Stimulated activated naive CD8-positive, alpha-beta T cell treated with anti-CD3 and anti-CD28 coated beads, Interleukin-15, amount 100 ng/mL, for 72 hours (primary cell): ENCODE measurements at regions not wholly inside any gene's neighbourhood (a gene's known extent, or its start where the extent isn't known, plus 50 kb on each side); places are given as distances from the start of the nearest gene placed in this dataset.

ENCODE experiments used
- ATAC-seq: fragments of 150-1000 bp; cut with Tn5 transposase; 2 replicates; pipeline ENCODE4 v1.10.0; 2021; ENCODE audit warnings: mild to moderate bottlenecking, moderate library complexity
- DNase-seq, 2 donors: peaks; one replicate each; pipeline ENCODE4 v3.0.0; 2021 to 2022
- H3K27ac Mint-ChIP-seq, 2 donors: one replicate each; pipeline ENCODE4 v1.8.0; 2022; ENCODE audit warnings: mild to moderate bottlenecking in 2 of 2, mixed read lengths in 2 of 2, moderate library complexity in 2 of 2
- H3K27me3 Mint-ChIP-seq: one replicate; pipeline ENCODE4 v1.8.0; 2022; ENCODE audit warnings: mixed read lengths
- H3K4me1 Mint-ChIP-seq: one replicate; pipeline ENCODE4 v1.8.0; 2022; ENCODE audit warnings: mild to moderate bottlenecking, mixed read lengths
- H3K4me3 Mint-ChIP-seq, 2 donors: one replicate each; pipeline ENCODE4 v1.8.0; 2022; ENCODE audit warnings: mild to moderate bottlenecking in 2 of 2, mixed read lengths in 2 of 2, moderate library complexity in 1 of 2
- H3K9me3 Mint-ChIP-seq, 2 donors: one replicate each; pipeline ENCODE4 v1.8.0; 2022; ENCODE audit warnings: mixed read lengths in 2 of 2

DNA sequence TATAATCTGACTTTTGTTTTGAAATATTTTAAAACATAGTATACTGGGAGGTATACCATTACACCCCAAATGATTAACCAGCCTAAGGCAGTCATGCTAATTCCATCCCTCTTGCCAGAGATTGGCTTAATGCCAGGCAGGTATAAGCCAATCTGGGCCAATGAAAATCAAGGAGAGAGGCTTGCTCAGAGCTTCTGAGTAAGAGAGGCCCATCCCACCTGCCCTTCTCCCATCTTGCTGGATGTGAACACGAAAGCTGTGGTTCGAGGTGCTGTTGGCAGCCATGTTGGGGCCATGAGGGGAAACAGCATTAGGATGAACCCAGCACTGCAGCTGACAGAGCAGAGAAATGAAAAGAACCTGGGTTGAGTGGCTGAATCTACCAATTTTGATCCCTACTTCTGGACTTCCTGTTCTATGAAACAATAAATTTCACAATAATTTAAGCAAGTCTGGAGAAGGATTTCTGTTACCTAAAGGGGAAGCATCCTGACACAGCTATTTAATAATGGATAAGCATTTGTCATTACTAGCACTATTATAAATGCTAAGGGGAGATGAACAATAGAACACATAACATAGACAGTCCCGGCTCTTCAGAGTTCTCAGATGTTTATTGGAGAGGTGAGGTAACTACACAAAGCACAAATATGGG, 152.3 kb downstream of the CDC5L start:
- no peaks in the 10 kb centered on the region for H3K9me3 Mint-ChIP-seq
- no peak overlapping the region for H3K27ac Mint-ChIP-seq
- ATAC-seq: no peak
- no peak for DNase-seq
- H3K27me3 Mint-ChIP-seq: peaks cover 20% of the 10 kb centered on the region
- H3K4me1 Mint-ChIP-seq: no peaks in the 10 kb centered on the region
- H3K4me3 Mint-ChIP-seq: no peak overlapping the region

DNA sequence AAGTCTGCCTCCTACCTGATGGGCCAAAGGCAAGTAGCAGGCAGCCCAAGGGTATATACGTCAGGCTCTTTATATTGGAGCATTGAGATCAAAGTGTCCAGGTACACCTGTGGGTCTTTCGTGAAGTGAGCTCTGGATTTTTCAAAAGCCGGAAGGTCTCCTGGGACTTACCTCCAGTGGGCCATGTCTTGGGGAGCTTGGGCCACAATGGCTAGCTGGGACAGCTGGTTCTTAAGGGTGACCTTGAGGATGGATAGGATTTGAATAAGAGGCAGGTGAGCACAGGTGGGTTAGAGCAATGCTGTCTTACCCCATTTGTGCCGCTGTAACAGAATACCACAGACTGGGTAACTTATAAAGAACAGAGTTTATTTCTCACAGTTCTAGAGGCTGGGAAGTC, 153.4 kb downstream of the CDC5L start:
- no peak overlapping the region for H3K4me3 Mint-ChIP-seq
- H3K4me1 Mint-ChIP-seq: no peaks in the 10 kb centered on the region
- no peak for DNase-seq
- H3K27me3 Mint-ChIP-seq: peaks cover 20% of the 10 kb centered on the region
- H3K9me3 Mint-ChIP-seq: no peaks in the 10 kb centered on the region
- no peak overlapping the region for H3K27ac Mint-ChIP-seq
- ATAC-seq: no peak

DNA sequence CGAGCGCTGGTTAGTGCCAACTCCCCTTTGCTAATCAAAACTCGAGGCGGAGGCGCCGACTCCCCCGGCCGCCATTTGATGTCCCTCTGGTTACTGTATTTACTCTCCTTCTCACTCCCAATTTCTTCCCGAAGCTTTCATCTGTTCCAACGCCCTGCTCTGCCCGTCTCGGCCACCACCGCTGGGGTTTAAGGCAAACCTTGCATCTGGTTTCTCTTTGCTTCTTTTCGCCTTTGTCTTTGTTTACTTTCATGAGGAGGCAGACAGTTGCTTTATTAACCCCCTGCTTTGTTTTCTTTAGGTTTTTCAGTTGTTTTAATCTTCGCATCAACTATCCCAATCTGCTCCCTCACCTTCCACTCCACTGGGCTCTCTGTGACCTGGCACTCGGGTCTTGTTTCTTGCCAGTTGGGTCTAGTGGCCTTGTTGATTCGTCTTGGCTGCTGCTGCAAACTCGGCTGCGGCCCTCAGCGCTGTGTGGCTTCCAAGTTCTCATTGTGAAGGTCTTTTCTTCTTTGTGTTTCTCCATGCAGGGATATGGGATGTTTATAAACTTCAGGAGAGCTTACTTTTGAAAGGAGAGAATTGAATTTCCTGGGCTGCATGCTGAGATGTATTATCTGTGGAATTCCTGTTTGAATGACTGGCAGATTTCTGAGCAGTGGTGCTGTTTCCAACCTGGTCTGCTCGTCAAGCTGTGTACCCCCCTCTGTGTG, 155.1 kb downstream of the CDC5L start:
- Mint-ChIP-seq H3K9me3 (no peaks in the 10 kb centered on the region), H3K27me3 (peaks cover 20% of the 10 kb centered on the region), H3K4me1 (no peaks in the 10 kb centered on the region), H3K4me3 (no peak overlapping the region), H3K27ac (no peak overlapping the region)
- ATAC-seq (no peak), DNase-seq (no peak)

DNA sequence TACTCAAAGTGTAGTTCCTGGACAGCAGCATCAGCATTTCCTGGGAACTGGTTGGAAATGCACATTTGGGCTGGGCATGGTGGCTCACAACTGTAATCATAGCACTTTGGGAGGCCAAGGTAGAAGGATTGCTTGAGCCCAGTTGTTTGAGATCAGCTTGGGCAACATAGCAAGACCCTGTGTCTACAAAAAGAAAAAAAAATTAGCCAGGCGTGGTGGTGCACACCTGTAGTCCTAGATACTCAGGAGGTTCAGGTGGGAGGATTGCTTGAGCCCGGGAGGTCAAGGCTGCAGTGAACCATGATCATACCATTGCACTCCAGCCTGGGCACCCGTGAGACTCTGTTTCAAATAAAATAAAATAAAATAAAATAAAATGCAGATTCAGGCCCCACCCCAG, 156.2 kb downstream of the CDC5L start:
- H3K27me3 Mint-ChIP-seq: peaks cover 20% of the 10 kb centered on the region
- H3K9me3 Mint-ChIP-seq: no peaks in the 10 kb centered on the region
- DNase-seq (no peak), ATAC-seq (no peak)
- H3K4me3 Mint-ChIP-seq: no peak overlapping the region
- no peaks in the 10 kb centered on the region for H3K4me1 Mint-ChIP-seq
- H3K27ac Mint-ChIP-seq: no peak overlapping the region

DNA sequence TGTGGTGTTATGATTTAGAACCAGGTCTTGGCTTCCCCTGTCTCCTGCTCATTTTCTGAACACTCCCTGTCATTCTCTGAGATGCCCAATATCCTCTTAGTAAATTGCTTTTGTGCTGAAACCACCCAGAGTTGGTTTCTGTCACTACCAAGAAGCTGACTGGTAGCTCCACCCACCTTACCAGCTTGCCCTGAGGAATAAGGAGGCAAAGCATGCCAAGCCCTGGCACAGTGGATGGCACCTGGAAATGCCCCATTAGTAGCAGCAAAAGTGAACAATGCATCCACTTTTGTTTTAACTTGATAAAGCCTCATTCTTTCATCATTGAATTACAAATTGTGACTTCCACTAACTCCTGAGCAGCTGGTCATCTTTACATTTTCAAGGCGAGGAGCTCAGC, 157.7 kb downstream of the CDC5L start:
- no peak for ATAC-seq
- H3K9me3 Mint-ChIP-seq: no peaks in the 10 kb centered on the region
- no peak overlapping the region for H3K27ac Mint-ChIP-seq
- H3K27me3 Mint-ChIP-seq: peaks cover 20% of the 10 kb centered on the region
- no peak for DNase-seq
- no peaks in the 10 kb centered on the region for H3K4me1 Mint-ChIP-seq
- no peak overlapping the region for H3K4me3 Mint-ChIP-seq

DNA sequence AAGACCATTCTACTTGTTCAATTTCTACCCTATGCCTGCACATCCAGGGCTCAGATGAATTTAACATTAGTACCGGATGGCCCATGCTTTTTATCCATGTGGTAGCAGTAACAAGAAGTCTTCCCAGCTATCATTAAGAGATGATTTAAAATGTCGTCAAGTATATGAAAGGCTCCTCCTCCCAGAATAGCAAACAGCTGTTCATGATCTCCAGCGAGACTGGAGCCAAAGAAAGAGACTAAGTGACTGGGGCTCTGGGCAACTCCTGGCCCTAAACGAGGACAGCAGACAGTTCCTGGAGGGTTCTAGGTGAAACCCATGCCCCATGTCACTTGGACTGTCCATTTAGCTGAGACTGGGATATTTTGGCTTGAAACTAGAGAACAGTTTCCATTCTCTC, 160.8 kb downstream of the CDC5L start:
- H3K27ac Mint-ChIP-seq: no peak overlapping the region
- ATAC-seq: no peak
- no peaks in the 10 kb centered on the region for H3K9me3 Mint-ChIP-seq
- H3K27me3 Mint-ChIP-seq: peaks cover 7% of the 10 kb centered on the region
- DNase-seq: no peak
- H3K4me1 Mint-ChIP-seq: no peaks in the 10 kb centered on the region
- H3K4me3 Mint-ChIP-seq: no peak overlapping the region

DNA sequence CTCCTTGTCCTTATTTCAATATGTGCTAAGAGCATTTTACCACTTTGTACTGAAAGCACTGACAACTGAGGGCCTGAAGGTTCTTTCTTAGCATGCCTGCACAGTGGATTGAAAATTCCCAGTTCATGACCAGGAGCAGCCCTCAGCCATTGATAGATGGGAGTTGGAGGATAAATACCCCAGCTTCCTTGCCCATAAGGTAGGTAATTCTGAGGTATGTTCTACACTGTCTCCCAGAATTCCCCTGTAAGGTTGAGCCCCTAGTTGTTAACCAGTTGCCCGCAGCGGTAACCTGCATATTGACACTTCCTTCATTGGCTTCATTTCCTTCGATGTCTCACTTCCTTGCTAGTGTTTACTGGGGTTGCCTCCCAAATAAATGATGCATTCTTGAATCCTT, 162.0 kb downstream of the CDC5L start:
- Mint-ChIP-seq H3K27me3 (peaks cover 9% of the 10 kb centered on the region), H3K4me1 (no peaks in the 10 kb centered on the region)
- ATAC-seq: no peak

DNA sequence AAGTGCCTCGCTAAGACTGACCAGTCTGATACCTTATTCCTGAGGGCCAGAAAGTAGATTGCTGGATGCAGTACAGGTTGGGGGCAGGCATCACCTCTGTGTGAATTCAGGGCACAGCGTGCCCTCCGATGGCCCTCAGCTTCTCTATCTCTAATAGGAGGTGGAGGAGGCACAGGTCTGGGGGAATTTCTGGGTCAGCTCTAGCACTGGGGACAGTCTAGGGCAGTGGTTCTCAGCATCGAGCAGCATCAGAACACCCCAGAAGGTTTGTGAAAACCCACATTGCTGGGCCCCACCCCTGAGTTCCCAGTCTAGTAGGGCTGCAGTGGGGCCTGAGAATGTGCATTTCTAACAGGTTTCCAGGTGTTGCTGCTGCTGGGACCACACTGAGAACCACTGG, 166.7 kb downstream of the CDC5L start:
- Mint-ChIP-seq H3K27ac (no peak overlapping the region), H3K9me3 (no peaks in the 10 kb centered on the region), H3K4me3 (no peak overlapping the region), H3K4me1 (no peaks in the 10 kb centered on the region), H3K27me3 (peaks cover 30% of the 10 kb centered on the region)
- no peak for ATAC-seq
- DNase-seq: no peak

More for the DNA sequence above, 162.0 kb downstream of the CDC5L start:
- Mint-ChIP-seq H3K27ac (no peak overlapping the region), H3K4me3 (no peak overlapping the region), H3K9me3 (no peaks in the 10 kb centered on the region)
- no peak for DNase-seq

DNA sequence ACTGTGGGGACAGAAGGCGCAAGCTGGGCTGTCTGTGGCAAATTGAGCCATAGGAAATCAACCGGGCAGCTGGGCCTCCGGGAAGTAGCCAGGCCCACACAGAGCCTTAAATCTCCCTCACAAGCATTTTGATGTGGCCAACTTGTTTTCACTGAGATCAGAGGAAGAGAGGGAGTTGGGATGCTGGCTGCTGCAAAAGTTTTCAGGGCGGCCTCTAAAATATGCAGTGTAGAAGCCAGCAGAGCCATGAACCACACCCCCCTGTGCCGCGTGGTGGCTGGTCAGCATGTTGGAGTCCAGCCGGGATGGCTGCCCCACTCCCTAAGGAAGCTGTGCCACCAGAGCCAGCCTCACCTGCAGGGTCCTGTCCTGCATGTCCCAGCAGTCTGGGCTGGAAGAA, 167.4 kb downstream of the CDC5L start:
- ATAC-seq (no peak), DNase-seq (no peak)
- Mint-ChIP-seq H3K4me1 (no peaks in the 10 kb centered on the region), H3K27me3 (peaks cover 34% of the 10 kb centered on the region), H3K27ac (no peak overlapping the region), H3K4me3 (no peak overlapping the region), H3K9me3 (no peaks in the 10 kb centered on the region)

DNA sequence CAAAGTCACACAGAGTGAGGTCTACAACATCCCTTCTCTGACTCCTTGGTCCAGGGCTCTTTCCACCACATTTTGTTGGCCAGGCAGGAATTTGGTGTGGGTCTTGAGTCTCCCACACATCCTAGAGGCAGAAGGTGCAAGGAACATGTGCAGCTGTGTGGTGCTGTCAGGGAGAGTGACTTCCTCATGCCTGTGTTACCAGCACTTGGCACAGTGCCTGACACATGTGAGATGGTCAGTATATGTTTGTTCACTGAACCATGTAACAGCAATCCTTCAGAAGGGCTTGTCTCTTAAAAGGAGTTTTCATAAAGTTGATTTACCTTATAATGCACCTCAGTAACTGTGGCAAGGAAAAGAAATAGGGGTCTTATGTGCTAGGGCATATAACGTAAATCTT, 168.5 kb downstream of the CDC5L start:
- peaks cover 1% of the 10 kb centered on the region for H3K4me1 Mint-ChIP-seq
- no peak overlapping the region for H3K4me3 Mint-ChIP-seq
- DNase-seq: no peak
- H3K27me3 Mint-ChIP-seq: peaks cover 45% of the 10 kb centered on the region
- no peak overlapping the region for H3K27ac Mint-ChIP-seq
- ATAC-seq: no peak
- no peaks in the 10 kb centered on the region for H3K9me3 Mint-ChIP-seq

DNA sequence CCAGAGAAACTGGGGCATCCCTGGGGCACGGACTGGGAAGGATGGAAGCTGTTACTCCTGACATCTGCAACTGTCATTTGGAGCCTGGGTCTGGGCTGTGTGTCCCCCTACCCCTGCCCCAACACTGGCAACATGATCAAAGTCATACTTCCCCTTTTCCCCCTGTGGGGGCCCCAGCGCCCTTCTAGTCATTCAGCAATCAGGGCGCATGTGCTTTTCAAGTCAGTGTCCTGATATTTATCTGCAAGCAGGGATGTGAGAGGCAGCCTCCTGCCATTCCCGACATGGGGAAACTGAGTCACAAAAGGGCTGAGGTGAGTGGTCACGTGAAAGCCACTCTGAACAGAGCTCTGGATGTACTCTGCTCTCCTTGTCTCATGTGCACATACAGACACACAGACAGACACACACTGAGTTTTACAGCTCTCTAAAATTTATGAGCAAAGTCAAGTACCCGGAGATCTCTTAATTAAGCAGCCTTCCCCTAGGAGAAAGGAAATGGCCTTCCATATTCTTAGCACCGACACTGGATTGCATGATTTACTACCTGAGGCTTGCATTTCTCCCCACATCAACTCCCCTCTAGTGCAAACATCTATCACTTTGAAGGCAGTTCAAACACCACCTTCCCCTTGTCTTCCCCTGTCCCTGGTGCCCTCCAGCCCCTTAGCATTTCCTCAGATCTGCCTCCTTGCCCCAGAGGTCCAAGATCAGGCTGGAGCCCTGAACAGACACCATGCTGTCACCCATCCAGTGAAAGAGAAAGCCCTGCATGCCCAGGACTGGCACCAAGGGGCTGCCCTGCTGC, 170.7 kb downstream of the CDC5L start:
- no peak overlapping the region for H3K27ac Mint-ChIP-seq

DNA sequence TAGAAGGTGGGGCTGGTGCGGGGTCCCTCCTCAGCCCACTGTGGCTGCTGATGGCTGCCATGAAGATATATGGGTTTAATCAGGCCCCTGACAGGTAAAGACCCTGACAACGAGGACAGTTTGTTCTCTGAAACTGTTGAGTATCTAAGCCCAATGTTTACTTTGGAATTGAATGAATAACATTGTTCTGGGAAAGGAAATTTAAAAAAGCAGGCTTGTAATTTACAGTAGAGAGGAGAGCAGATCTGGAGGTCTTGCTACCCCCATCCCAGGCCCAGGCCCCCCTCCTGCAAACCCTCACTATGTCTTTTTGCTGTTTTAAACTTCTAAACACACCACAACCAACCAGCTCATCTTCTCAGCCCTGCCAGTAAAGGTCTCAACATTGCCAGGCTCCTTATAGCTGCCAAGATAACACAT, 171.3 kb downstream of the CDC5L start:
- ATAC-seq: no peak
- Mint-ChIP-seq H3K4me3 (no peak overlapping the region), H3K27me3 (peaks cover 56% of the 10 kb centered on the region), H3K9me3 (no peaks in the 10 kb centered on the region), H3K4me1 (peaks cover 18% of the 10 kb centered on the region), H3K27ac (no peak overlapping the region)
- DNase-seq: no peak

More for the DNA sequence above, 170.7 kb downstream of the CDC5L start:
- peaks cover 56% of the 10 kb centered on the region for H3K27me3 Mint-ChIP-seq
- DNase-seq: no peak
- no peaks in the 10 kb centered on the region for H3K9me3 Mint-ChIP-seq
- H3K4me3 Mint-ChIP-seq: no peak overlapping the region
- ATAC-seq: no peak
- peaks cover 16% of the 10 kb centered on the region for H3K4me1 Mint-ChIP-seq

DNA sequence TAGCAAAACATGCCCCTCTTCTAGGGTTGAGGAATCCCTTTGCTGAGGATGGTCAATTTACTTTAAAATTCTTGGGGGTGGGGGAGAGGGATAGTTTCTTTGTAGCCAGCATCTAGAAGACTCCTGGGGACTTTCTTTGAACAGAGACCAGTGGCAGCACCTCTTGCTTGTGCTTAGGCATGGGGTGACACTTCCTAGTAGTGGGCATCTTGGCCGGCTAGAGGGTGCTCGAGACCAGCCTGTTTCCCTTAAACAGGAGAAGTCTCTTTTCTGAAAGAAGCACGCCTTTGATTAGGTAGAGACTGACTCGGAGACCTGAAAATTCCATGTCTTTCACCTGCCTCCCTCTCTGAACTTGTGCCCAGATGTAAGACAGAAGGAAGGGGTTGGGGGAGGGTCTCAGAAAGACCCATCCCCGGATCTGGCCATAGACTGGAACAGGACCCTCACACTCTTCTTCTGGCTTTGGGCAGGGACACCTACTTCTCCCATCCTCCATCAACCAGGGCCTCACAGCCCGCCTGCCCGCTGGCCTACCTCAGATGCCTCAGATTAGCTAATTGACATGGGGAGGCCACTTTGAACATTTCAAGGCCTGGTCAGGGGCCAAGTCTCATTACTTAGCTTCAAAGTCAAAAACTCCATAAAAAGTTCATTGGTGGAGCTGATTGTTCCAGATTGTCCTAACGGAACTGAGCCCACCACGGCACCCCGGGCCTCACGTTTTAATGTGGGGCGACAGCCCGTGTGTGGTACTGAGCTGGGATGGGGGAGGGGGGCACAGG, 172.2 kb downstream of the CDC5L start:
- ATAC-seq: no peak
- peaks cover 18% of the 10 kb centered on the region for H3K4me1 Mint-ChIP-seq
- H3K4me3 Mint-ChIP-seq: no peak overlapping the region

DNA sequence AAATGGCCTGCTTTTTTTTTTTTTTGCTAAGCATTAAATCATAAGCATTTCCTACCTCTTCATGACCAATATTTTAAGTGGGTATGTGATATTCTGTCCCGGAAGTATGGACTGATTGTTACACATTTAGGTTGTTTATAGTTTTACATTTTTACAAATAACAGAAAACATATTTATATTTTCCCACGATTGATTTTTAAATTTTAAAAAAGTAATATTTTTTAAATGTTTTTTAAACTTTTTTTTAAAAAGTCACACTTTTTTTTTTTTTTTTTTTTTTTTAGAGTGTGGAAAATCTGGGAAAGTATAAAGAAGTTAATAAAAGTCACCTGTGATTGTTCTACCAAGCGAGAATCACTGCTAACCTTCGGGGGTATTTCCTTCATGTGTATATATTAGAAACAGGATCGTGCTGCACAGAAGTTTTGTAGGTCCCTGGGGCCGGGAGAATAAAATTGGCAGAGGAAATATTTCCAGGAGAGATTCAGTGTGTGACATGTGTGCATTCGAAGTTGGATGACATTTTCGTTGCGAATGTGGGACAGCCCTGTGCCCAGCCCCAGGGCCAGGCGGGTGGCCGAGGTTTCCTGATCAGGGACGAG, 173.1 kb downstream of the CDC5L start:
- H3K27ac Mint-ChIP-seq: no peak overlapping the region
- no peak for ATAC-seq
- no peak for DNase-seq
- peak overlapping the region in 1 of 2 donors; percentile 83 for H3K4me3 Mint-ChIP-seq
- no peaks in the 10 kb centered on the region for H3K9me3 Mint-ChIP-seq
- peaks cover 18% of the 10 kb centered on the region for H3K4me1 Mint-ChIP-seq
- peaks cover 56% of the 10 kb centered on the region for H3K27me3 Mint-ChIP-seq

More for the DNA sequence above, 172.2 kb downstream of the CDC5L start:
- Mint-ChIP-seq H3K9me3 (no peaks in the 10 kb centered on the region), H3K27ac (no peak overlapping the region), H3K27me3 (peaks cover 56% of the 10 kb centered on the region)
- no peak for DNase-seq

DNA sequence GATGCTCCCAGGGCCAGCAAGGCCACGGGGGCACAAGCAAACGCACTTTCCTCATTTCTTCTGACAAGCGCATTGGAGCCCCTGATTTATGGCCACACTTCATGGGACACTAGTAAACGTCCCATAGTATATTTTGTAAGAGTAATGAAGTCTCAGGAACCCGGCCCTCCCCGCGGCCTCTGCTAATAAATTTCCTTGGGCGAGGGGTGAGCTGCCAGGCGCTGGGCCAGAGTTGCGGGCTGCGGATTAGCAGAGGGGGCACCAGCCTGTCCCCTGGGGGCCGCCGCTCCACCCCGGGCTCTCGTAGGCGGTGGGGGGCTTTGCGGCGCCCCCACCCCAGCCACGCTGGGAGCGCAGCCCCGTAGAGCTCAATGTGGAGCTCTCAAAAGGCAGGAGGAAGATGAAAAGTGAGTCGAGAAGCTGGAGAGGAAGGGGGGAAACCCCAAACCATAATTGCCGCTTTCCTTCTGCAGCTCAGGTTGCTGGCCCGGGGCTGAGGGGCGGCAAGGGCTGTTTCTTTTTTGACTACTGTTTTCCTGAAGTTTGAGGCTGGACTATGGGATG, 173.6 kb downstream of the CDC5L start:
- DNase-seq: no peak
- peaks cover 56% of the 10 kb centered on the region for H3K27me3 Mint-ChIP-seq

More for the DNA sequence above, 173.6 kb downstream of the CDC5L start:
- H3K9me3 Mint-ChIP-seq: no peaks in the 10 kb centered on the region
- H3K27ac Mint-ChIP-seq: no peak overlapping the region
- ATAC-seq: peak; percentile 67
- peaks cover 18% of the 10 kb centered on the region for H3K4me1 Mint-ChIP-seq
- peak overlapping the region; percentile 61 to 83 for H3K4me3 Mint-ChIP-seq
